Activated naive CD4-positive, alpha-beta T cell treated with anti-CD3 and anti-CD28 coated beads, Interleukin-2, amount 10 ng/mL, durations not matched to agents 7 days and 5 days (primary cell): ENCODE measurements at regions not wholly inside any gene's neighbourhood (a gene's known extent, or its start where the extent isn't known, plus 50 kb on each side); places are given as distances from the start of the nearest gene placed in this dataset.
"Not testable (repeated sequence)": the region's sequence is repeated elsewhere in the genome, so short reads cannot be mapped to it uniquely, and the experiment has no call there.

ENCODE experiments used
- CTCF ChIA-PET: fragments of 350-600 bp; sonication (Branson Sonifier 250); formaldehyde crosslinking; loops from one replicate; lab custom pipeline; 2021; ENCODE audit warnings: antibody characterized with exemption; lab: Charles Lee
- DNase-seq: peaks from one replicate; pipeline ENCODE4 v3.0.0-alpha.2; 2020
- H3K27ac Mint-ChIP-seq: one replicate; pipeline ENCODE4 v1.8.0; 2021; ENCODE audit warnings: mild to moderate bottlenecking, moderate library complexity, mixed read lengths
- H3K27me3 Mint-ChIP-seq: one replicate; pipeline ENCODE4 v1.8.0; 2021; ENCODE audit warnings: mild to moderate bottlenecking, mixed read lengths
- H3K36me3 Mint-ChIP-seq: one replicate; pipeline ENCODE4 v1.8.0; 2021; ENCODE audit warnings: mixed read lengths
- H3K4me1 Mint-ChIP-seq: one replicate; pipeline ENCODE4 v1.8.0; 2021; ENCODE audit warnings: mixed read lengths
- H3K4me3 Mint-ChIP-seq: one replicate; pipeline ENCODE4 v1.8.0; 2021; ENCODE audit warnings: mild to moderate bottlenecking, moderate library complexity, mixed read lengths
- H3K9me3 Mint-ChIP-seq: one replicate; pipeline ENCODE4 v1.8.0; 2021; ENCODE audit warnings: mixed read lengths

DNA sequence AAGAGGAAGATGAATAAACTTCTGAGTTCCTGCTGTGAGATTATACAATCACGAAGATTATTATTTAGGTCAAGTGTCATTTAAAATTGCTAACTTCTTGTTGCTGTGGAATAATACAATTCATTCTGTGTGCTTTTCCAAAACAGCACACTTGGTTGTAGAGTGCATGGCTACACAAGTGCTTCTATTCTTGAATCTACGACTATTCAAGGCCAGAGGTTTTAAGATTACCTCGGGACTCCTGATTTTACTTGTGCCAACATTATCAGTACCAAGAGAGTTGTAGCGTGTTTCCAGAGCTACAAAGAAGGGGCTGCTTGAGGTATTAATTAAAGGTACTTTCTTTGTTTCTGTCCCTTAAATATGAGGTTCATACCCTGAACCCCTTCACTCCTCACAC lies 234.0 kb upstream of the PCDH9 start:
- no peaks in the 10 kb centered on the region for H3K4me1 Mint-ChIP-seq
- no peaks in the 10 kb centered on the region for H3K27me3 Mint-ChIP-seq
- CTCF ChIA-PET = no interaction called here
- H3K27ac Mint-ChIP-seq = no peak overlapping the region
- peaks cover 11% of the 10 kb centered on the region for H3K9me3 Mint-ChIP-seq
- no peak overlapping the region for H3K4me3 Mint-ChIP-seq
- H3K36me3 Mint-ChIP-seq = no peaks in the 10 kb centered on the region
- DNase-seq = no peak

- no peak overlapping the region for H3K4me3 Mint-ChIP-seq
- no peaks in the 10 kb centered on the region for H3K4me1 Mint-ChIP-seq
- no peaks in the 10 kb centered on the region for H3K36me3 Mint-ChIP-seq
- CTCF ChIA-PET = no interaction called here
- no peak for DNase-seq
- H3K27me3 Mint-ChIP-seq = no peaks in the 10 kb centered on the region
- H3K9me3 Mint-ChIP-seq = peaks cover 4% of the 10 kb centered on the region
- H3K27ac Mint-ChIP-seq = no peak overlapping the region
Observed at GRCh38 chr13:67462098-67462497, 232.0 kb upstream of the PCDH9 start.

- DNase-seq, H3K27me3 Mint-ChIP-seq, H3K36me3 Mint-ChIP-seq, H3K4me1 Mint-ChIP-seq, CTCF ChIA-PET, H3K27ac Mint-ChIP-seq, H3K4me3 Mint-ChIP-seq: not testable (repeated sequence)
- peaks cover 14% of the 10 kb centered on the region for H3K9me3 Mint-ChIP-seq
Observed at GRCh38 chr13:67452526-67452925, 222.4 kb upstream of the PCDH9 start.

GRCh38 chr13:67445436-67445835 lies 215.3 kb upstream of the PCDH9 start:
- Mint-ChIP-seq H3K27ac (no peak overlapping the region), H3K4me1 (no peaks in the 10 kb centered on the region), H3K27me3 (no peaks in the 10 kb centered on the region), H3K36me3 (no peaks in the 10 kb centered on the region), H3K4me3 (no peak overlapping the region), H3K9me3 (no peaks in the 10 kb centered on the region)
- no peak for DNase-seq
- CTCF ChIA-PET = no interaction called here

DNA sequence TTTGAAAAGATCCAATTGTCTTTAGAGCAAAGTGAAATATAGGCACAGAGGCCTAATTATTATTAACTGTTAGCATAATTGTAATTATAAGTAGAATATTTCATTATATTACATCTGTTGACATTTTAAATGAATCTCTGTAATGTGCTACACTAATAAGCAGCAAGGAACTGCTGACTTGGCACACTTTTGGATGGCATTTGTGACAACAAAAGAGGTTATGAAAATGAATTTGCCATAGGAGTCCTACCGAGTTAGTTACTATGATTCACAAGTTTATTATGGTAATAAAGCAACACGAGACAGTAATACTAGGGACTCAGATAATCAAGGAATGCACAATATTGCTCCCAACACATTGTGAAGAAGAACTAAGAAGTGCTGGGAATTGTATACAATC lies 213.8 kb upstream of the PCDH9 start:
- H3K27ac Mint-ChIP-seq = no peak overlapping the region
- no peaks in the 10 kb centered on the region for H3K4me1 Mint-ChIP-seq
- no peaks in the 10 kb centered on the region for H3K36me3 Mint-ChIP-seq
- H3K9me3 Mint-ChIP-seq = no peaks in the 10 kb centered on the region
- CTCF ChIA-PET = no interaction called here
- no peak for DNase-seq
- H3K4me3 Mint-ChIP-seq = no peak overlapping the region
- no peaks in the 10 kb centered on the region for H3K27me3 Mint-ChIP-seq

- Mint-ChIP-seq H3K27ac (no peak overlapping the region), H3K4me3 (no peak overlapping the region), H3K9me3 (no peaks in the 10 kb centered on the region), H3K36me3 (no peaks in the 10 kb centered on the region), H3K27me3 (no peaks in the 10 kb centered on the region), H3K4me1 (no peaks in the 10 kb centered on the region)
- CTCF ChIA-PET = no interaction called here
- no peak for DNase-seq
Observed at GRCh38 chr13:67440236-67440975, 210.3 kb upstream of the PCDH9 start.

- Mint-ChIP-seq H3K27ac (no peak overlapping the region), H3K4me1 (no peaks in the 10 kb centered on the region)
Observed at GRCh38 chr13:67439365-67439764, 209.2 kb upstream of the PCDH9 start.

GRCh38 chr13:67438465-67438864 lies 208.3 kb upstream of the PCDH9 start:
- H3K9me3 Mint-ChIP-seq = no peaks in the 10 kb centered on the region
- no peak overlapping the region for H3K4me3 Mint-ChIP-seq
- CTCF ChIA-PET = no interaction called here
- H3K4me1 Mint-ChIP-seq = no peaks in the 10 kb centered on the region
- no peaks in the 10 kb centered on the region for H3K36me3 Mint-ChIP-seq
- no peak for DNase-seq
- no peaks in the 10 kb centered on the region for H3K27me3 Mint-ChIP-seq
- H3K27ac Mint-ChIP-seq = no peak overlapping the region

More at GRCh38 chr13:67439365-67439764, 209.2 kb upstream of the PCDH9 start:
- Mint-ChIP-seq H3K27me3 (no peaks in the 10 kb centered on the region), H3K9me3 (no peaks in the 10 kb centered on the region), H3K36me3 (no peaks in the 10 kb centered on the region), H3K4me3 (no peak overlapping the region)
- no peak for DNase-seq
- CTCF ChIA-PET = no interaction called here

GRCh38 chr13:67437244-67437643 lies 207.1 kb upstream of the PCDH9 start:
- Mint-ChIP-seq H3K27ac (no peak overlapping the region), H3K36me3 (no peaks in the 10 kb centered on the region), H3K27me3 (no peaks in the 10 kb centered on the region), H3K9me3 (no peaks in the 10 kb centered on the region), H3K4me3 (no peak overlapping the region), H3K4me1 (no peaks in the 10 kb centered on the region)
- no peak for DNase-seq
- CTCF ChIA-PET = no interaction called here

- Mint-ChIP-seq H3K4me1 (no peaks in the 10 kb centered on the region), H3K36me3 (no peaks in the 10 kb centered on the region), H3K27ac (no peak overlapping the region), H3K9me3 (no peaks in the 10 kb centered on the region), H3K27me3 (no peaks in the 10 kb centered on the region), H3K4me3 (no peak overlapping the region)
- CTCF ChIA-PET = no interaction called here
- no peak for DNase-seq
Observed at GRCh38 chr13:67421475-67421874, 191.3 kb upstream of the PCDH9 start.

DNA sequence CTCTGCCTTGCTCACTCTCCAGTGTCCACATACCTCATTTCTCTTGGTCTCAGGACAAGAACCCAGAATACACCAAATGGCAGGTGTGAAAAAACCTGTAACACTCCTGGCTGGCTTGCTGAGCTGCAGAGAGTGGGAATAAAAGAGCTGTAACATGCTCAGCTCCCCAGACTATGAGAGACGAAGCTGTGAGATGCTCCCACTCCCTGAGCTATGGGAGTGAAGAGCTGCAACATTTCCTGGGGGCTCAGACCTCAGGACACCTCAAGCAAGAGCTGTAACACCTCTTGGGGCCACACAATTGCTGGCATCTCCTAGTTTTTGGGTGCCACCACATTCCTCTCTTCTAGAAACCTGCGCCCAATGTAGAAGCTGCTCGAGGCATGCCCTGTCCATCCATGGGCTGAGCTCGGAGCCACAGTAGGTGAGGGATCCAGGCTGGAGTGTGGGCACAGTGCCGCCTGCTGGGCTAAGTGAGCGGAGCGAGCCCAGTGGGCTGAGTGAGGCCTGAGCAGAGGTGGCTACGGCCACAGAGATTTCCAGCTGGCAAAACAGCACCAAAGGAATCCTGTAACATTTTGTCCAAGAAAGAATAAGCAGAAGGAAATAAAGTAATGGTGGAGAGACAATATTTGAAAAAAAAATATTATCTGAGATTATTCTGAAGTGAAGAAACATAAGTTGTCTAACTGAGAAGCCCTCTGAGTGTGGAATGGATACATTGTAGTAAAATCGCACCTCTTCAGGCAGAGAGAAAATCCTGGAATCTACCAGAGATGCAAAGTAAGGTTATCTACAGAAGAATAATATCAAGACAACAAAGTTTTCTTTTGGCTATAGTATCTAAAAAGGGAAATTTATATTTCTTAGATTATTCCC lies 186.2 kb upstream of the PCDH9 start:
- H3K36me3 Mint-ChIP-seq = no peaks in the 10 kb centered on the region

GRCh38 chr13:67410645-67411044 lies 180.5 kb upstream of the PCDH9 start:
- no peak for DNase-seq

More for the DNA sequence above, 186.2 kb upstream of the PCDH9 start:
- no peaks in the 10 kb centered on the region for H3K27me3 Mint-ChIP-seq
- H3K4me1 Mint-ChIP-seq = no peaks in the 10 kb centered on the region
- CTCF ChIA-PET = no interaction called here
- H3K9me3 Mint-ChIP-seq = no peaks in the 10 kb centered on the region
- no peak overlapping the region for H3K27ac Mint-ChIP-seq
- DNase-seq = no peak
- no peak overlapping the region for H3K4me3 Mint-ChIP-seq

DNA sequence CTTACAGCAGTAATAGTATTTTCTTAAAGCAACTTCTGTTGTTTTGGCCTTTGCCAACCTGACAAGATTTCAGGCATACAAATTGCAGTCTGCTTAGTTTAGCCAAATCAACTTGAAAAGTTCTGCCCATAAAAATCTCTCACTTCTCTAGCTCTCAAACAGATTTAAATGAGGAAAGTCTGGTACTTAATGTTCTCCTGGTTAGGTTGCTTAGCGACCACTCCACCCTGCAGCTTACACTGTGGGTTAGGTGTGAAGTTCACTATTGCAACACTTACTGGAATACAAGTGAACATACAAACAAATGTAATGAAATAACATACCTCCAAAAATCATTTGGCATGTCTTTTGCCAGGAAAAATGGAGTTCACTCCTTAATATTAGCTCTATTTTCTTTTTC lies 178.7 kb upstream of the PCDH9 start:
- Mint-ChIP-seq H3K27ac (no peak overlapping the region), H3K27me3 (no peaks in the 10 kb centered on the region), H3K4me1 (no peaks in the 10 kb centered on the region), H3K9me3 (peaks cover 3% of the 10 kb centered on the region), H3K36me3 (no peaks in the 10 kb centered on the region), H3K4me3 (no peak overlapping the region)
- no peak for DNase-seq
- CTCF ChIA-PET = no interaction called here

More at GRCh38 chr13:67410645-67411044, 180.5 kb upstream of the PCDH9 start:
- H3K27ac Mint-ChIP-seq = no peak overlapping the region
- no peaks in the 10 kb centered on the region for H3K4me1 Mint-ChIP-seq
- CTCF ChIA-PET = no interaction called here
- no peak overlapping the region for H3K4me3 Mint-ChIP-seq
- no peaks in the 10 kb centered on the region for H3K36me3 Mint-ChIP-seq
- no peaks in the 10 kb centered on the region for H3K27me3 Mint-ChIP-seq
- H3K9me3 Mint-ChIP-seq = peaks cover 3% of the 10 kb centered on the region

DNA sequence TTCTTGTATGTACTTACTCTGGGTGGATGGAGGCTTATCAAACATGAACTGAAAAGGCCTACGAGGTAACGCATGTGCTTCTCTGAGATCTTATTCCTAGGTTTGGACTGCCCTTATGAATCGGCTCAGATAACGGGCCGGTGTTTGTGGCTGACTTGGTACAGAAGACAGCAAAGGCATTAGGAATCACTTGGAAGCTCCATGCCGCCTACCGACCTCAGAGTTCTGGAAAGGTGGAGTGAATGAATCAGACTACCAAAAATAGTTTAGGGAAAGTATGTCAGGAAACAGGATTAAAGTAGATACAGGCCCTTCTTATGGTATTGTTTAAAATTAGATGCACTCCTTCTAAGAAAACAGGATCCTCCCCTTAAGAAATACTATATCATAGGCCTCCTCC lies 172.4 kb upstream of the PCDH9 start:
- Mint-ChIP-seq H3K27me3 (no peaks in the 10 kb centered on the region), H3K36me3 (no peaks in the 10 kb centered on the region), H3K27ac (no peak overlapping the region), H3K4me1 (no peaks in the 10 kb centered on the region), H3K9me3 (peaks cover 15% of the 10 kb centered on the region), H3K4me3 (no peak overlapping the region)
- no peak for DNase-seq
- CTCF ChIA-PET = no interaction called here

DNA sequence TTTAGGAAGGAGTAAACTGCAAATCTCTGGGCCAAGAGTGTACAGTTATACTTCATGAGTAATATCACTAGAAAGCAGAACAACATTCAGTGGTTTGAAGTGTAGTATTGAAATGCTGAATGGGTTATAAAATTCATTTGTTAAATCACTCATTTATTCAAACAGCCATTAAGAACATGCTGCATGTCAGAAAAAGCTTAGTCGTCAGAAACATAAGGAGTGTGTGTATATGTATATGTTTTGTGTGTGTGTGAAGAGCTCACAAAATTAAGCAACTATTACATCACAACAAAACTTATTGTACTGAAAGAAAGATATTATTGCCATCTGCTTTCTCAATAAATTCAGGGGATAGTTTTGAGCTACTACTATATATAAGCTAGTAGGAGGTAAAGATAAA lies 165.4 kb upstream of the PCDH9 start:
- Mint-ChIP-seq H3K27ac (no peak overlapping the region), H3K4me3 (no peak overlapping the region), H3K27me3 (no peaks in the 10 kb centered on the region), H3K36me3 (no peaks in the 10 kb centered on the region), H3K4me1 (no peaks in the 10 kb centered on the region), H3K9me3 (peaks cover 5% of the 10 kb centered on the region)
- CTCF ChIA-PET = no interaction called here
- DNase-seq = no peak
